Esophagus squamous epithelium (tissue), 4 donors: ENCODE measurements at regions not wholly inside any gene's neighbourhood (a gene's known extent, or its start where the extent isn't known, plus 50 kb on each side); places are given as distances from the start of the nearest gene placed in this dataset.

Experiments used
- CTCF ChIP-seq, 6 experiments: fragments of 450-650 bp in 4 of 6; fragments of 200-600 bp in 2 of 6; sonication (generic) in 2 of 6; IDR thresholded peaks; one replicate each; pipeline ENCODE4 v1.5.1; 2016 to 2019; ENCODE audit warnings: antibody characterized with exemption in 6 of 6, mild to moderate bottlenecking in 4 of 6, moderate library complexity in 4 of 6
- POLR2A ChIP-seq, 4 donors: fragments of 450-650 bp; IDR thresholded peaks; one replicate each; pipeline ENCODE4 v1.6.1; 2017; ENCODE audit warnings: antibody characterized with exemption in 4 of 4, mild to moderate bottlenecking in 4 of 4, moderate library complexity in 3 of 4

- no peak for TF ChIP-seq CTCF (IDR thresholded peaks at IDR 0.05)
- no peak for TF ChIP-seq POLR2A (IDR thresholded peaks at IDR 0.05)
These were observed 53.8 kb upstream of the CCDC196 start for GRCh38 chr14:66432334-66432733.
